Karpas-422 (cell line): ENCODE measurements at regions not wholly inside any gene's neighbourhood (a gene's known extent, or its start where the extent isn't known, plus 50 kb on each side); places are given as distances from the start of the nearest gene placed in this dataset.
"Not testable (repeated sequence)": the region's sequence is repeated elsewhere in the genome, so short reads cannot be mapped to it uniquely, and the experiment has no call there.

Experiments used
- DNase-seq: peaks from one replicate; pipeline ENCODE4 v3.0.0-alpha.2; 2015
- H2AFZ ChIP-seq: fragments of 200-600 bp; sonication (generic); 2 replicates; pipeline ENCODE4 v1.6.1; 2014; ENCODE audit warnings: antibody characterized with exemption, low read length, mixed read lengths
- H3K27ac ChIP-seq: fragments of 200-600 bp; sonication (generic); 2 replicates; pipeline ENCODE4 v1.5.1; 2014; ENCODE audit warnings: mild to moderate bottlenecking, low read length, moderate library complexity
- H3K27me3 ChIP-seq: fragments of 200-600 bp; sonication (generic); 2 replicates; pipeline ENCODE4 v1.6.1; 2014; ENCODE audit warnings: low read length, mixed read lengths
- H3K36me3 ChIP-seq: fragments of 200-600 bp; sonication (generic); 2 replicates; pipeline ENCODE4 v1.6.1; 2014; ENCODE audit warnings: low read length, mixed read lengths; ENCODE audit not compliant: insufficient read depth
- H3K4me1 ChIP-seq: fragments of 200-600 bp; sonication (generic); 2 replicates; pipeline ENCODE4 v1.6.1; 2014; ENCODE audit warnings: mild to moderate bottlenecking, low read length, mixed read lengths
- H3K4me2 ChIP-seq: fragments of 200-600 bp; sonication (generic); 2 replicates; pipeline ENCODE4 v1.6.1; 2014; ENCODE audit warnings: low read length, low read depth, mild to moderate bottlenecking; ENCODE audit not compliant: poor library complexity, severe bottlenecking
- H3K4me3 ChIP-seq: fragments of 200-600 bp; sonication (generic); 2 replicates; pipeline ENCODE4 v1.5.1; 2014; ENCODE audit warnings: mild to moderate bottlenecking, antibody characterized with exemption, low read length, mixed read lengths
- H3K79me2 ChIP-seq: fragments of 200-600 bp; sonication (generic); 2 replicates; pipeline ENCODE4 v1.6.1; 2014; ENCODE audit warnings: mild to moderate bottlenecking, low read length, mixed read lengths
- H3K9ac ChIP-seq: fragments of 200-600 bp; sonication (generic); 2 replicates; pipeline ENCODE4 v1.6.0; 2014; ENCODE audit warnings: low read length
- H3K9me2 ChIP-seq: fragments of 200-600 bp; sonication (generic), shearing (Covaris generic); replicated peaks from 2 replicates; pipeline ENCODE4 v1.6.0; 2014; ENCODE audit warnings: mild to moderate bottlenecking, low read length, moderate library complexity; ENCODE audit not compliant: insufficient read depth
- H3K9me3 ChIP-seq: fragments of 300-700, 200-600 bp; sonication (generic); 2 replicates; pipeline ENCODE4 v1.6.1; 2014; ENCODE audit warnings: low read length, mixed read lengths
- H4K20me1 ChIP-seq: fragments of 200-600 bp; sonication (generic); 2 replicates; pipeline ENCODE4 v1.6.1; 2014; ENCODE audit warnings: mild to moderate bottlenecking, antibody characterized with exemption, low read length, low read depth; ENCODE audit not compliant: insufficient read depth

DNA sequence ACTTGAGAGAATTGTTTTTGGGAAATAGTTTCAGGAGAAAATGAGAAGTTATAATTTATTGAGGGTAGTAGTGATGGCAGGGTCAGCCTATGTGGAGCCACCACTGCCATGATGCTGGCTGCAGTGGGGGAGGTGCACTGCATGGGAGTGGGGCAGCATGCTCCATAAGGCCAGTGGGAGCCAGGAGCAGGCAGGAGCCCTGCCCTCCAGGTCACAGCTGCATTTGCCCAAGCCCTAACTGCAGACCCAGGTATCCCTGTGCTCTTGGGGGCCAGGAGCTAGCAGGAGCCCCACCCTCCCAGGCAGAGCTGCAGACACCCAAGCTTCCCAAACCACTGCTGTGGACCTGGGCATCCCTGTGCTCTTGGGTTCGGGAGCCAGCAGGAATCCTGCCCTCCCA, 757.3 kb upstream of the CRIM1 start:
- Histone ChIP-seq H3K9ac (no peak overlapping the region), H3K27me3 (no peaks in the 10 kb centered on the region), H3K9me2 (no peaks in the 10 kb centered on the region), H3K4me3 (no peak overlapping the region), H4K20me1 (no peaks in the 10 kb centered on the region), H3K27ac (no peak overlapping the region), H2AFZ (no peak overlapping the region), H3K4me2 (no peak overlapping the region), H3K36me3 (no peaks in the 10 kb centered on the region), H3K9me3 (peaks cover 9% of the 10 kb centered on the region), H3K4me1 (no peaks in the 10 kb centered on the region), H3K79me2 (no peaks in the 10 kb centered on the region)
- DNase-seq: no peak

DNA sequence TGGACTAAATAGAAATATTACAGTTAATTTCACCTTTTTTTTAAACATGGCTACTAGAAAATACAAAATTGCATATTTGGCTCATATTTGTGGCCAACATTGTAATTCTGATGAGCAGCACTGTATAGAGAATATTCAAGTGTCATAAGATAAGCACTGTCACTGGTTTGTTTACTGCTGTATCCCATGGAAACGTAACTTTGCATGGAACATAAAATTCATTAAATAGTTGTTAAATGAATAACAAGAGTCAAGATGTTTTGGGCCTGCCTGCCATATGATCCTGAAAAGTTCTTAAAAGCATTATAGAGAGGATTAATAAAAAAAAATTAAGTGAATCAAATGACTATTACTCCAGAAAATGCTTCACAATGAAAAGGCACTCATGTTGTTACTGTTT, 763.7 kb upstream of the CRIM1 start:
- Histone ChIP-seq H3K36me3 (no peaks in the 10 kb centered on the region), H2AFZ (no peak overlapping the region), H3K9ac (no peak overlapping the region)

DNA sequence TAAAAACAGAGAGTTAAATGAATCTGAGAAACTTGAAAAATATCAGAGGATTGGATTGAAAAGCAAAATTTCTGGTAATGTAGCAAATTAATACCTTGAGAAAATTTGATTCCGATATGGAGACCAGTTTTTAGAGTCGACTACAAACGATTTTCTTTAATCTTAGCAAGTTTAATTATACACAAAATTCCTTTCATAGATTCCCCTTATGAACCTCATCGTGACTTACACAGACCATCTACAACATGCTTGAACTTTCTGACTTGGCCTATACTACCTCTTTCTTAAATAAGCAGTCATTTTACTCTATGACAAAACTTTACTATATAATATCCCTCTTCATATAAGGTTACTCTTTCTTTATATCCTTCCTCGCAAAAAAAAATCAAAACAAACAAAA, 769.6 kb upstream of the CRIM1 start:
- no peak for DNase-seq
- Histone ChIP-seq H2AFZ (no peak overlapping the region), H3K4me3 (no peak overlapping the region), H3K79me2 (no peaks in the 10 kb centered on the region), H3K9ac (no peak overlapping the region), H3K9me3 (peaks cover 30% of the 10 kb centered on the region), H3K27me3 (no peaks in the 10 kb centered on the region), H3K36me3 (no peaks in the 10 kb centered on the region), H3K9me2 (no peaks in the 10 kb centered on the region), H3K27ac (no peak overlapping the region), H3K4me2 (no peak overlapping the region), H3K4me1 (no peaks in the 10 kb centered on the region), H4K20me1 (no peaks in the 10 kb centered on the region)

More for the DNA sequence above, 763.7 kb upstream of the CRIM1 start:
- H3K27me3 ChIP-seq: no peaks in the 10 kb centered on the region
- H3K79me2 ChIP-seq: no peaks in the 10 kb centered on the region
- peaks cover 6% of the 10 kb centered on the region for H3K9me3 ChIP-seq
- no peaks in the 10 kb centered on the region for H3K4me1 ChIP-seq
- no peaks in the 10 kb centered on the region for H4K20me1 ChIP-seq
- DNase-seq: no peak
- H3K4me2 ChIP-seq: no peak overlapping the region
- no peaks in the 10 kb centered on the region for H3K9me2 ChIP-seq
- H3K4me3 ChIP-seq: no peak overlapping the region
- no peak overlapping the region for H3K27ac ChIP-seq

DNA sequence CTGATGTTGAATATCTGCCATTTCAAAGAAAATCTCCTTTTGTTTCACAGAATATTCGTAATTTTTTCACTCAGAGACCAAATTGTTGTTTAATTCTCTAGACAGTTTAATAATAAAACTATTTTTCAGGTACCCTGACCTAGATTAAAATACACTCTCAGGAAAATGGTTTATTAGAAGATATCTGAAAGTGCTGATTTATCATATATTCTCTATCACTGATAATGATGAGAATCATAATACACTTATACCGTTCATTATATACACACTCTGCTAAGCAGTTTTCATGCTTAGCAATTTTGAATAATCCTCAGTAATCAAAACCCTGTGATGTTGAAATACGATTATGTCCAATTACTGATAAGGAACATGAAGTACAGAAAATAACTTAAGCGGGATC, 772.9 kb upstream of the CRIM1 start:
- peaks cover 30% of the 10 kb centered on the region for H3K9me3 ChIP-seq
- H3K36me3 ChIP-seq: no peaks in the 10 kb centered on the region
- no peak overlapping the region for H3K4me3 ChIP-seq
- no peaks in the 10 kb centered on the region for H3K79me2 ChIP-seq
- H3K27me3 ChIP-seq: no peaks in the 10 kb centered on the region
- H3K9ac ChIP-seq: no peak overlapping the region
- H3K27ac ChIP-seq: no peak overlapping the region
- H3K4me1 ChIP-seq: no peaks in the 10 kb centered on the region
- H3K4me2 ChIP-seq: no peak overlapping the region
- H2AFZ ChIP-seq: no peak overlapping the region
- no peaks in the 10 kb centered on the region for H4K20me1 ChIP-seq
- no peaks in the 10 kb centered on the region for H3K9me2 ChIP-seq
- DNase-seq: no peak

DNA sequence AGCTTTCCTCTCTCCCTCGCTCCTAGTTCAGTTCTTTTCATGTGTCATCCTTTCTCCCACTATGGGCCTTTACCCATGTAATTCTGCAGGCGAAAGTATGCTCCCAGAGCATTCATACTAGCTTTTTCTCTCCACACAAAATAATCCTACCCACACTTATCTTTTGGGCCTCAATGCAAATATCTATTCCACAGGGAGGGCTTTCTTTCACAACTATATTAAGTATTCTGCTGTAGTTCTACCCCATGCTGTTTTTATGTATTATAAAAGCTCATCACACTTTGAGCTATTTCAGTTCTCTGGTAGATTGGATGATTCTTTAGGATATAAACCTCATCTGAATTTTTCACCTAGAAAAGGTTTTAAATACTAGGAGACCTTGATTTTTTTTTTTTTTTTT, 774.6 kb upstream of the CRIM1 start:
- DNase-seq: no peak
- Histone ChIP-seq H3K9ac (no peak overlapping the region), H3K4me2 (no peak overlapping the region), H3K9me3 (peaks cover 26% of the 10 kb centered on the region), H4K20me1 (no peaks in the 10 kb centered on the region), H3K79me2 (no peaks in the 10 kb centered on the region), H2AFZ (no peak overlapping the region), H3K36me3 (no peaks in the 10 kb centered on the region), H3K4me3 (no peak overlapping the region), H3K9me2 (no peaks in the 10 kb centered on the region), H3K27me3 (no peaks in the 10 kb centered on the region), H3K4me1 (no peaks in the 10 kb centered on the region), H3K27ac (no peak overlapping the region)

DNA sequence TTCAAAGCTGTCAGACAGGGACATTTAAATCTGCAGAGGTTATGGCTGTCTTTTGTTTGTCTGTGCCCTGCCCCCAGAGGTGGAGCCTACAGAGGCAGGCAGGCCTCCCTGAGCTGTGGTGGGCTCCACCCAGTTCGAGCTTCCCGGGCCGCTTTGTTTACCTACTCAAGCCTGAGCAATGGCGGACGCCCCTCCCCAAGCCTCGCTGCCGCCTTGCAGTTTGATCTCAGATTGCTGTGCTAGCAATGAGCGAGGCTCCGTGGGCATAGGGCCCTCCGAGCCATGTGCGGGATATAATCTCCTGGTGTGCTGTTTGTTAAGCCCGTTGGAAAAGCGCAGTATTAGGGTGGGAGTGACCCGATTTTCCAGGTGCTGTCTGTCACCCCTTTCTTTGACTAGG, 787.0 kb upstream of the CRIM1 start:
- DNase-seq, H3K4me3 ChIP-seq, H2AFZ ChIP-seq, H3K9me2 ChIP-seq, H3K4me2 ChIP-seq, H3K36me3 ChIP-seq, H3K27ac ChIP-seq, H3K9me3 ChIP-seq, H3K27me3 ChIP-seq, H3K4me1 ChIP-seq, H4K20me1 ChIP-seq, H3K79me2 ChIP-seq, H3K9ac ChIP-seq: not testable (repeated sequence)

DNA sequence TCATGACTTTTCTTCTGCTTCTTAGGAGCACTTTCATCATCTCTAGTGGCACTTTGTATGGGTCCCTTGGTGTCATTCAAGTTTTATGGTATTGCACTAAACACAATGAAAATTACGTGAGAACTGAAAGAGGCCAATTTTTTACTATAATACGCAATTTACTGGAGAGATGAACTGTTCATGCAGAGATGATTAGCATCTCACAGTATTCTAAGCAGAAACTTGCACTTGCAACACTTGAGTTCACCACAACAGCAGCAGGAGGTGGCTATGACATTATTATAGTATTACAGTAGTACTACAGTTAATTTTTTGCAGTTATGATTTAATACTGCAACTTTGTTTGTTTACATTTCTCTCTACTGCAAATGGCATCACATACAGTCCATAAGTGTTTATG, 793.1 kb upstream of the CRIM1 start:
- DNase-seq: no peak
- Histone ChIP-seq H3K79me2 (no peaks in the 10 kb centered on the region), H3K4me1 (no peaks in the 10 kb centered on the region), H3K27me3 (no peaks in the 10 kb centered on the region), H3K4me2 (no peak overlapping the region), H3K36me3 (no peaks in the 10 kb centered on the region), H3K9ac (no peak overlapping the region), H3K27ac (no peak overlapping the region), H4K20me1 (no peaks in the 10 kb centered on the region), H3K9me2 (no peaks in the 10 kb centered on the region), H3K4me3 (no peak overlapping the region), H3K9me3 (no peaks in the 10 kb centered on the region), H2AFZ (no peak overlapping the region)

DNA sequence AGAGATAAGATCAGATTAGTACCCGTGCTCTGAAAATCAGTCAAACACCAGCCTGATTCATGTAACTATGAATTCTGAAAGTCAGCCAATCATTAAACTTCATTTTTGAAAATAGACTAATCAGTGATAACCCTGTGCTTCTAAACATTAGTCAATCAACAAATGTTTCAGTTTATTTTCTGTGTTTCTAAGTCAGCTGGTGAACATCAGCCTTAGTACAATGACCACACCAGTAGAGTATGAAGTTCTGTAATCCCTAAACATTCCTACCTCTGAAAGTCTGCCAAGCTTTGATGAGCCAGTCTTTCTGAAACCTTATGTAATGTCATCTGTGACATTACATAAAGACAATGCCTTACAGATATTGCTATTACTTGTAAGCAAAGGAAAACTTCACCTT, 807.4 kb upstream of the CRIM1 start:
- H3K9me2 ChIP-seq: no peaks in the 10 kb centered on the region
- no peaks in the 10 kb centered on the region for H3K36me3 ChIP-seq
- no peaks in the 10 kb centered on the region for H3K4me1 ChIP-seq
- no peak overlapping the region for H3K4me2 ChIP-seq
- peaks cover 12% of the 10 kb centered on the region for H3K9me3 ChIP-seq
- no peak for DNase-seq
- no peaks in the 10 kb centered on the region for H4K20me1 ChIP-seq
- no peak overlapping the region for H2AFZ ChIP-seq
- no peaks in the 10 kb centered on the region for H3K27me3 ChIP-seq
- no peak overlapping the region for H3K4me3 ChIP-seq
- H3K27ac ChIP-seq: no peak overlapping the region
- no peak overlapping the region for H3K9ac ChIP-seq
- no peaks in the 10 kb centered on the region for H3K79me2 ChIP-seq

DNA sequence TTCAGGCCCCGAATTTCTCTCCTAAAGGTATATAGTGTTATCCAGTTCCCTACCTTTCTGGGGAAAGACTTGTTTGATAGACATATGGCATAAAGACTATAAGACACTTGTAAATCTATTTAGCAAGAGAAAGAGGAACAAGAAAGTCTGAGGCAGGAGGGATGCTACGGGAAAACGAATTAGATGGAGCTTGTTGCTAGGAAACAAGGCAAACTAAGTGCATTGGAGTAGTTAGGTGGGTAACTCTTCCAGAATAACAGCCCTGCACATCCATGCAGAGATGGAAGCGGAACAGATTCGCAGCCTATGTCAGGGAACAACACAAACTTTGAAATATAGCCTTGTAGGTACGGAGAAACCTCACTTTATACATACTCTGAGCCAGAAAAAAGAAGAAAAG, 810.3 kb upstream of the CRIM1 start:
- H3K4me3 ChIP-seq: no peak overlapping the region
- H3K9me3 ChIP-seq: peaks cover 16% of the 10 kb centered on the region
- H3K9me2 ChIP-seq: no peaks in the 10 kb centered on the region
- no peaks in the 10 kb centered on the region for H3K4me1 ChIP-seq
- no peaks in the 10 kb centered on the region for H3K79me2 ChIP-seq
- no peaks in the 10 kb centered on the region for H3K36me3 ChIP-seq
- H2AFZ ChIP-seq: no peak overlapping the region
- no peaks in the 10 kb centered on the region for H4K20me1 ChIP-seq
- H3K4me2 ChIP-seq: no peak overlapping the region
- no peak overlapping the region for H3K27ac ChIP-seq
- H3K27me3 ChIP-seq: no peaks in the 10 kb centered on the region
- DNase-seq: no peak
- no peak overlapping the region for H3K9ac ChIP-seq
